Bronchial epithelial cell (primary cell): ENCODE measurements at regions not wholly inside any gene's neighbourhood (a gene's known extent, or its start where the extent isn't known, plus 50 kb on each side); places are given as distances from the start of the nearest gene placed in this dataset.
A peak's percentile ranks its signal among the peaks of the same experiment; 100 is the strongest.

Experiments used
- DNase-seq: peaks from one replicate; pipeline ENCODE4 v3.0.0-alpha.2; 2010; ENCODE audit warnings: low read depth
- FAIRE-seq: peaks from 2 replicates; lab custom pipeline; 2011; peaks lifted over from hg19 to GRCh38; lab: Jason Lieb, UNC
- H3K27me3 ChIP-seq: 2 replicates; pipeline ENCODE4 v1.5.1; 2011; ENCODE audit warnings: low read length; ENCODE audit not compliant: control insufficient read depth, insufficient read depth
- H3K36me3 ChIP-seq: 2 replicates; pipeline ENCODE4 v1.5.1; 2011; ENCODE audit warnings: low read length; ENCODE audit not compliant: control insufficient read depth, insufficient read depth
- H3K4me3 ChIP-seq: 2 replicates; pipeline ENCODE4 v1.5.1; 2011; ENCODE audit warnings: mild to moderate bottlenecking, low read depth, low read length, control low read depth
- TF ChIP-seq, protein P1 (sequence below): IDR thresholded peaks from 2 replicates; pipeline ENCODE4 v1.5.1; 2011; ENCODE audit warnings: mild to moderate bottlenecking, moderate library complexity, low read length, control low read depth, inconsistent platforms; ENCODE audit not compliant: insufficient read depth, severe bottlenecking

GRCh38 chrX:25548811-25549210 lies 533.0 kb upstream of the ARX start:
- DNase-seq (peak; percentile 22), FAIRE-seq (no peak)
- TF ChIP-seq, protein P1, sequence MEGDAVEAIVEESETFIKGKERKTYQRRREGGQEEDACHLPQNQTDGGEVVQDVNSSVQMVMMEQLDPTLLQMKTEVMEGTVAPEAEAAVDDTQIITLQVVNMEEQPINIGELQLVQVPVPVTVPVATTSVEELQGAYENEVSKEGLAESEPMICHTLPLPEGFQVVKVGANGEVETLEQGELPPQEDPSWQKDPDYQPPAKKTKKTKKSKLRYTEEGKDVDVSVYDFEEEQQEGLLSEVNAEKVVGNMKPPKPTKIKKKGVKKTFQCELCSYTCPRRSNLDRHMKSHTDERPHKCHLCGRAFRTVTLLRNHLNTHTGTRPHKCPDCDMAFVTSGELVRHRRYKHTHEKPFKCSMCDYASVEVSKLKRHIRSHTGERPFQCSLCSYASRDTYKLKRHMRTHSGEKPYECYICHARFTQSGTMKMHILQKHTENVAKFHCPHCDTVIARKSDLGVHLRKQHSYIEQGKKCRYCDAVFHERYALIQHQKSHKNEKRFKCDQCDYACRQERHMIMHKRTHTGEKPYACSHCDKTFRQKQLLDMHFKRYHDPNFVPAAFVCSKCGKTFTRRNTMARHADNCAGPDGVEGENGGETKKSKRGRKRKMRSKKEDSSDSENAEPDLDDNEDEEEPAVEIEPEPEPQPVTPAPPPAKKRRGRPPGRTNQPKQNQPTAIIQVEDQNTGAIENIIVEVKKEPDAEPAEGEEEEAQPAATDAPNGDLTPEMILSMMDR, result no peak

GRCh38 chrX:25555521-25555920 lies 539.8 kb upstream of the ARX start:
- no peaks in the 10 kb centered on the region for H3K36me3 ChIP-seq
- FAIRE-seq (no peak), DNase-seq (no peak)
- no peak overlapping the region for H3K4me3 ChIP-seq
- TF ChIP-seq, protein P1, result no peak
- no peaks in the 10 kb centered on the region for H3K27me3 ChIP-seq

More at GRCh38 chrX:25548811-25549210, 533.0 kb upstream of the ARX start:
- H3K4me3 ChIP-seq, result no peak overlapping the region
- no peaks in the 10 kb centered on the region for H3K36me3 ChIP-seq
- H3K27me3 ChIP-seq, result no peaks in the 10 kb centered on the region

DNA sequence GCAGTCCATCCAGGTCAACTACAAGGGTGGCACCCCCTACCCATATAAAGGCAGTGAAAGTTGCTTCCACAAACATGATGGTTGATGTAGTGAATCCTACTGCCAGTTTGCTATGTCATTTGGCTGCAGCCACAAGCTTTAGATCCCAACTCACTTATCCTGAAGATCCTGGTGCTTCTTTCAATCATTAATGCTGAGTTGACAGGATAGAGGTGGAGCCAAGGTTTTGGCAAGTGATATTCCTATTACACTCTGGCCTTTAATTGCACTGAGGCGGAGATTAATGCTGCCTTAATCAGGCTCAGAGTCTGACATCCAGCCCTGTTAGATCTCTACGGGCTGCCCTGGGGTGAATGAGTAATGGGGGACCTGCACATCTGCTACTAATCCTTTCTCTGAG lies 542.4 kb upstream of the ARX start:
- no peak for FAIRE-seq
- Histone ChIP-seq H3K4me3 (no peak overlapping the region), H3K27me3 (no peaks in the 10 kb centered on the region), H3K36me3 (no peaks in the 10 kb centered on the region)
- TF ChIP-seq, protein P1, result no peak
- no peak for DNase-seq

DNA sequence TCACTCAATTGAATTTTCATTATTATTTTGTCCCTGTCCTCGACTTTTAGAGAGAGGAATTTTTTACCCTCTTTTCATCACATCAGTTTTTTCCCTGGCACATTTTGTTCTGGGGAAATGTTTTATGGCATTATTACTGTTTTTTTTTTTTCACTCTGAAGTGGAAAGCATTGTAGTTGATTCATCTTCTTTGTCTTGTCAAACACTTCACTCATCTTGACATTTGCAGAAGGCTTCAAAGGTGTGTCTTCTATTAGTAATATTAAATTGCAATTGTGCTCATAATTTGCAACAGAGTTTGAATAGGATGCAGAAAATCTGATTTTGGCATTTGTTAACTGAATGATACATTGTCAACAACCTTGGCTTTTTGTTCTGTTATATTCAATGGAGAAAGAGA lies 545.4 kb upstream of the ARX start:
- no peak overlapping the region for H3K4me3 ChIP-seq
- TF ChIP-seq, protein P1, result no peak
- no peaks in the 10 kb centered on the region for H3K36me3 ChIP-seq
- no peaks in the 10 kb centered on the region for H3K27me3 ChIP-seq
- DNase-seq (no peak), FAIRE-seq (no peak)

- Histone ChIP-seq H3K36me3 (no peaks in the 10 kb centered on the region), H3K4me3 (no peak overlapping the region), H3K27me3 (no peaks in the 10 kb centered on the region)
- FAIRE-seq (no peak), DNase-seq (no peak)
- TF ChIP-seq, protein P1, result no peak
These were observed 557.9 kb upstream of the ARX start for GRCh38 chrX:25573631-25574030.

DNA sequence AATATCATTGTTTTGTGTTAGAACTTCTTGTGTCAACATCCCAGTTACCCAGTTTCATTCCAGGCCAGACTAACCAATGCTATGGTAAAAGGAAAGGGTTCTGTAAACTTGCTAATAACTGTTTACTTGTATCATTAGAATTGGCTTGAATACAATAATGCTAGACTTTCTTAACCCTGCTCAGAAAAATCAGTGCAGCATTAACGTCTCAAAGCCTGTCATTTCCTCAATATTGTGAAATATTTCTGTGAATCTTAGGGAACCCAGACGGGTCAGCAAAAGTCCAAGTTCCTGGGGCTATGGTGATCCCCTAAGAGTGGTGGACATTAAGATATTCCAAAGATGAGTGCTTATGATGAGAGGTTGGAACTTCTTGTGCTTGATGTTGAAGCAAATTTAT lies 541.2 kb upstream of the MAGEB18 start:
- TF ChIP-seq, protein P1, result no peak
- H3K36me3 ChIP-seq, result no peaks in the 10 kb centered on the region
- no peak overlapping the region for H3K4me3 ChIP-seq
- no peaks in the 10 kb centered on the region for H3K27me3 ChIP-seq
- DNase-seq (no peak), FAIRE-seq (no peak)
